CD14-positive monocyte (primary cell): ENCODE measurements at regions not wholly inside any gene's neighbourhood (a gene's known extent, or its start where the extent isn't known, plus 50 kb on each side); places are given as distances from the start of the nearest gene placed in this dataset.

Experiments used
- DNase-seq, 3 donors: peaks; one replicate each; pipeline ENCODE4 v3.0.0-alpha.2; 2011 to 2022
- H2AFZ ChIP-seq: 2 replicates; pipeline ENCODE4 v1.6.0; 2012; ENCODE audit warnings: mild to moderate bottlenecking, low read depth, low read length, inconsistent platforms; ENCODE audit not compliant: insufficient read depth, poor library complexity, severe bottlenecking
- H3K27ac ChIP-seq, 2 donors: 1 replicate in 1 of 2; 2 replicates in 1 of 2; pipeline ENCODE4 v1.5.1; 2012 to 2013; ENCODE audit warnings: low read length in 2 of 2, control low read depth in 1 of 2, inconsistent platforms in 1 of 2, low read depth in 1 of 2, mild to moderate bottlenecking in 1 of 2
- H3K27me3 ChIP-seq, 2 donors: one replicate each; pipeline versions ENCODE4 v1.6.0 to v1.6.1; 2011 to 2013; ENCODE audit warnings: low read length in 2 of 2; ENCODE audit not compliant: control insufficient read depth in 2 of 2, insufficient read depth in 2 of 2
- H3K36me3 ChIP-seq, 2 donors: replicated peaks in 1 of 2; 1 replicate in 1 of 2; 2 replicates in 1 of 2; pipeline versions ENCODE4 v1.5.1 to v1.6.1; 2012 to 2013; ENCODE audit warnings: low read length in 2 of 2, control low read depth in 1 of 2, inconsistent platforms in 1 of 2, mild to moderate bottlenecking in 1 of 2; ENCODE audit not compliant: insufficient read depth in 2 of 2, control insufficient read depth in 1 of 2
- H3K4me1 ChIP-seq, 2 donors: 1 replicate in 1 of 2; 2 replicates in 1 of 2; pipeline versions ENCODE4 v1.5.1 to v1.6.1; 2012 to 2013; ENCODE audit warnings: low read length in 2 of 2, control low read depth in 1 of 2, inconsistent platforms in 1 of 2, mild to moderate bottlenecking in 1 of 2, moderate library complexity in 1 of 2; ENCODE audit not compliant: insufficient read depth in 2 of 2, control insufficient read depth in 1 of 2
- H3K4me2 ChIP-seq: replicated peaks from 2 replicates; pipeline ENCODE3; 2012; ENCODE audit warnings: low read length, moderate library complexity, mild to moderate bottlenecking; ENCODE audit not compliant: poor library complexity, severe bottlenecking; ENCODE audit errors: extremely low read depth
- H3K4me3 ChIP-seq, 3 experiments: fragments of 200-600 bp in 1 of 3; sonication (generic) in 1 of 3; replicated peaks in 1 of 3; 1 replicate in 2 of 3; 2 replicates in 1 of 3; pipeline ENCODE4 v1.5.1; 2011 to 2013; ENCODE audit warnings: low read length in 3 of 3, mild to moderate bottlenecking in 3 of 3, control low read depth in 2 of 3, low read depth in 2 of 3, inconsistent platforms in 1 of 3, moderate library complexity in 1 of 3
- H3K79me2 ChIP-seq: 2 replicates; pipeline ENCODE4 v1.6.0; 2012; ENCODE audit warnings: mild to moderate bottlenecking, control low read depth, inconsistent platforms, low read length, moderate library complexity; ENCODE audit not compliant: insufficient read depth
- H3K9ac ChIP-seq: 2 replicates; pipeline ENCODE4 v1.6.0; 2017; ENCODE audit warnings: low read length, mild to moderate bottlenecking; ENCODE audit not compliant: insufficient read depth, poor library complexity, severe bottlenecking
- H3K9me3 ChIP-seq, 2 donors: replicated peaks in 1 of 2; 1 replicate in 1 of 2; 2 replicates in 1 of 2; pipeline versions ENCODE4 v1.5.1 to v1.6.1; 2012 to 2013; ENCODE audit warnings: low read length in 2 of 2, control low read depth in 1 of 2; ENCODE audit not compliant: control insufficient read depth in 1 of 2, insufficient read depth in 1 of 2
- H4K20me1 ChIP-seq: 2 replicates; pipeline ENCODE4 v1.6.0; 2012; ENCODE audit warnings: mild to moderate bottlenecking, low read length, control low read depth, moderate library complexity; ENCODE audit not compliant: insufficient read depth
- H3K27ac Mint-ChIP-seq, 7 donors: one replicate each; pipeline ENCODE4 v1.8.0; 2020; ENCODE audit warnings: mild to moderate bottlenecking in 7 of 7, mixed read lengths in 7 of 7, moderate library complexity in 6 of 7, inconsistent platforms in 2 of 7
- H3K27me3 Mint-ChIP-seq, 3 donors: one replicate each; pipeline ENCODE4 v1.8.0; 2021 to 2022; ENCODE audit warnings: low read depth in 3 of 3, mild to moderate bottlenecking in 3 of 3, mixed read lengths in 3 of 3, moderate library complexity in 3 of 3, inconsistent platforms in 1 of 3
- H3K36me3 Mint-ChIP-seq, 2 donors: one replicate each; pipeline ENCODE4 v1.8.0; 2020; ENCODE audit warnings: mixed read lengths in 2 of 2, inconsistent platforms in 1 of 2, mild to moderate bottlenecking in 1 of 2
- H3K4me1 Mint-ChIP-seq: one replicate; pipeline ENCODE4 v1.8.0; 2020; ENCODE audit warnings: mild to moderate bottlenecking, mixed read lengths
- H3K4me3 Mint-ChIP-seq, 2 donors: one replicate each; pipeline ENCODE4 v1.8.0; 2020; ENCODE audit warnings: mild to moderate bottlenecking in 2 of 2, mixed read lengths in 2 of 2, moderate library complexity in 1 of 2
- H3K9me3 Mint-ChIP-seq, 7 donors: one replicate each; pipeline ENCODE4 v1.8.0; 2020 to 2022; ENCODE audit warnings: mixed read lengths in 7 of 7, mild to moderate bottlenecking in 6 of 7, moderate library complexity in 6 of 7, inconsistent platforms in 2 of 7
- CTCF ChIP-seq: fragments of 200-600 bp; IDR thresholded peaks from one replicate; pipeline ENCODE4 v1.8.0; 2022; ENCODE audit warnings: antibody characterized with exemption, mild to moderate bottlenecking
- WGBS: methylation state at CpG from one replicate; pipeline ENCODE4 v1.1.5; 2013; ENCODE audit warnings: missing lambda C conversion rate; ENCODE audit not compliant: insufficient coverage; 5-methylcytosine and 5-hydroxymethylcytosine counted together
- intact Hi-C, 2 donors: fragments of 100-400 bp; cut with micrococcal nuclease; formaldehyde crosslinking; loops; one replicate each; pipeline versions ENCODE4 v1.15.0 to v1.15.1; 2023

DNA sequence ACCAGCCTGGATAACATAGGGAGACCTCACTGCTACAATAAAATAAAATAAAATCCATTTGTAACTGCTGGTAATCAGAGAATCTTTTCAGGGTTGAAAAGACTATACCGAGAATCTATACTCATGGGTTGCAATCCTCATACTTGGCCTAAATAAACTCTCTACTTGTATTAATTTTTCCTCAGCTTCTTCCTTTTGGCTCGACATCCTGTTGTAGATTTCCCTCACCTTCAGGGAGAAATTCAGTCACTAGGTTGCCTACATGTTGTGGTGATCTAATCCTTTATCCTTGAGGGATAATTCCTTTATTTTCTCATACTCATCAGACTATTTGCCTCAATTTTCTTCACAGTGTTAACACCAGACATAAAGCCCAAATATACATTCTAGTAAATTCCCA, 1093.4 kb downstream of the SORCS3 start:
- Mint-ChIP-seq H3K4me3 (no peak overlapping the region), H3K27me3 (peaks cover 0 to 1% (median 0%) of the 10 kb centered on the region in 3 donors), H3K36me3 (no peaks in the 10 kb centered on the region), H3K9me3 (peaks cover 2 to 18% (median 11%) of the 10 kb centered on the region in 7 donors), H3K4me1 (no peaks in the 10 kb centered on the region), H3K27ac (no peak overlapping the region)
- Histone ChIP-seq H4K20me1 (no peaks in the 10 kb centered on the region), H3K36me3 (no peaks in the 10 kb centered on the region), H3K27ac (no peak overlapping the region), H3K9ac (no peak overlapping the region), H3K4me2 (no peak overlapping the region), H3K79me2 (no peaks in the 10 kb centered on the region), H3K4me1 (no peaks in the 10 kb centered on the region), H2AFZ (no peak overlapping the region), H3K9me3 (peaks cover 7 to 16% of the 10 kb centered on the region in 2 donors), H3K4me3 (no peak overlapping the region), H3K27me3 (no peaks in the 10 kb centered on the region)
- no peak for DNase-seq
- WGBS: no CpG with 5 or more reads among the region's 2 CpGs
- intact Hi-C loops: no loop called here
- TF ChIP-seq CTCF: no peak

DNA sequence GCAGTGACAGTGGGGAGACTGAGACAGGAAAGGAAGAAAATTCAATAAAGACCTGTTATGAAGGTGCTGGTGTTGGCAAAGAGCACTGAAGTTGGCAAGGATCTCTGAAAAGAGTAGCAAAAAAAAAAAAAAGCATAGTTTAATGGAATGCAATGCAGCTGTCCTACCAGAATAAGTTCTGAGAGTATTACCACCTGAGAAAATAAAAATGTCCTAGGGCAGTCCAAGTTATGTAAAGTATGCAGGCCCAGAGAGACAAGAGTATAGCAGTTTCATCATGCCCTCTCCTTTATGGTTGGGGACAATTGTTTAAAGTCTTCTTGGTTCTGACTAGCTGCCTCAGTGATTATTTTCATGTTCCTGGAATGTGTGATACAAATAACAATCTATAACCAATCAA, 1092.8 kb downstream of the SORCS3 start:
- intact Hi-C loops: no loop called here
- no peak overlapping the region for H3K27ac ChIP-seq
- TF ChIP-seq CTCF: no peak
- H3K9me3 ChIP-seq: peaks cover 7 to 16% of the 10 kb centered on the region in 2 donors
- H4K20me1 ChIP-seq: no peaks in the 10 kb centered on the region
- no peaks in the 10 kb centered on the region for H3K36me3 Mint-ChIP-seq
- no peak overlapping the region for H3K4me3 ChIP-seq
- no peaks in the 10 kb centered on the region for H3K79me2 ChIP-seq
- H2AFZ ChIP-seq: no peak overlapping the region
- H3K27me3 ChIP-seq: no peaks in the 10 kb centered on the region
- no peak overlapping the region for H3K4me2 ChIP-seq
- no peak overlapping the region for H3K9ac ChIP-seq
- DNase-seq: no peak
- H3K9me3 Mint-ChIP-seq: peaks cover 3 to 18% (median 11%) of the 10 kb centered on the region in 7 donors
- H3K4me1 Mint-ChIP-seq: no peaks in the 10 kb centered on the region
- no peaks in the 10 kb centered on the region for H3K4me1 ChIP-seq
- peaks cover 0 to 1% (median 0%) of the 10 kb centered on the region in 3 donors for H3K27me3 Mint-ChIP-seq
- H3K27ac Mint-ChIP-seq: no peak overlapping the region
- H3K36me3 ChIP-seq: no peaks in the 10 kb centered on the region
- no peak overlapping the region for H3K4me3 Mint-ChIP-seq
